NCI-H2171 (cell line): ENCODE measurements at regions not wholly inside any gene's neighbourhood (a gene's known extent, or its start where the extent isn't known, plus 50 kb on each side); places are given as distances from the start of the nearest gene placed in this dataset.

ENCODE experiments used
- DNase-seq: peaks from one replicate; lab custom pipeline; 2025; lab: John Stamatoyannopoulos, UW

DNA sequence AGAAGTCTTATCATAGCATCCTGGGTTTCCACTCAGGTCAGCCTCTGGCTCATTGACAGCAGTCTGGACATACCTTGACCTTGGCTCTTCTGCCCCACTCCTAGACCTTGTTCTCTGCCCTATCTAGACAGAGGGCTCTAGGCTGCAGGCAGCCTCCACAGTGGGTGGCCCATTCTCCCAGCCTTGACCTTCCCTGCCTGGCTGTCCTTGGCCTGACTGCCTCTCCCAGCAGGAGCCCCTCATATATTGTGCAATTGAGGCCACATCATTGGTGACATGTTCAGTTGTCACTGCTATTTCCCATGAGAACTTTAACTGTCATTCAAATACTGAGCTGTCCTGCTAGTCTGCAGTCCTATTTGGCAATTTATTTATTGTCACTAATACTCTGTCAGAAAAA lies 503.4 kb downstream of the PLXNA4 start:
- no peak for DNase-seq

DNA sequence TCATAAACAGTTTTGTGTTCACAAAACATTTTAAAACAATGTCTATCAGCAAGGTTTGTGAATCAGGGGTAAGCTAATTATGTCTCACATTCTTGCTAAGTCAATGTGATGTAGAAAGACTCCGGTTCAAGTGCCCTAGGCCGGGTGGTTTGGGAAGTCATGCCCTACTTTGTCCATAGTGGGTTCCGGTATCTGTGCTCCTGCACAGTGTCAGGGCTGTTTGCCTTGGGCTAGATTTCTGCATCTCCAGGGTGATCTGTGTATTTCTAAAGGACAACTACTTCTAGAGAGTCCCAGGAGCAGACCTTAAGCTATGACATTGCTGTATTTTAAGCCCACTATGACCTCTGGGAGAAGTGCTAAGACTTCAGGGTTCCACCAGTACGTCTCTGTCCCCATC lies 504.1 kb downstream of the PLXNA4 start:
- DNase-seq: no peak

DNA sequence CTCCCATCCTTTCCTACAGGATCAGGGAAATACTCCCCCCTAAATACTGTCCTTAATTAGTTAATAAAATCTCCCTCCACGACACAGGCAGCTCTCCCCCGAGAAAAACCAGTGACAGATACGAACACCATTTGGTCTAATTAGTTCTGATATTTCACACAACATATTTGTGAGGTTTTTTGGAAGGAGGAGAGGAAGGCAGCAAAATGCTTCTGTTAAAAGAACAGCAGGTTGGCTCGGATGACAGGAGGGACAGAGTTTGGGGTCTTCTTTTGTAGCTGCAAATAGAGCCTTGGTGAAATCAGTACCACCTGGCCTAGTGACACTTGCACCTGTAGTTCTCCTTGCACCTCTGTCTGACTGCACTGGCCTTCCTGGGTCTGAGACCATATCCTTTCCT lies 507.0 kb downstream of the PLXNA4 start:
- no peak for DNase-seq

DNA sequence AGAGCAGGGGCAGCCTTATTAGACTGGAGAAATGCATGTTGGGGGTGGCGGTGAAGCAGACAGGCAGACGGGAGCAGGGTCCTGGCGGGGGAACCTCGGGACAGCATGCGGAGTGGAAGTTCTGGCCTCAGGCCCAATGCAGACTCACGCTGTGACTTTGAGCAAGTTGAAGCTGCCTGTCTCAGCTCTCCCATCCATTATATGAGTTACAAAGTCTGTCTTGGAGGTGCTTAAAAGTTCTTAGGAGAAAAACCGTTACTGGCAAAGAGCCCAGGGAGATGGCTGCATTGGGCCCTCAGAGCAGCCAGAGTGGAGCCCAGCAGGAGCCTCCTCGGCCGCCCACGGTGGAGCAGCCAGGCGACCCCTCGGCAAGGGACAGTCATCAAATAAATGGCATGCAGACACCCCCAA lies 509.5 kb downstream of the PLXNA4 start:
- no peak for DNase-seq

DNA sequence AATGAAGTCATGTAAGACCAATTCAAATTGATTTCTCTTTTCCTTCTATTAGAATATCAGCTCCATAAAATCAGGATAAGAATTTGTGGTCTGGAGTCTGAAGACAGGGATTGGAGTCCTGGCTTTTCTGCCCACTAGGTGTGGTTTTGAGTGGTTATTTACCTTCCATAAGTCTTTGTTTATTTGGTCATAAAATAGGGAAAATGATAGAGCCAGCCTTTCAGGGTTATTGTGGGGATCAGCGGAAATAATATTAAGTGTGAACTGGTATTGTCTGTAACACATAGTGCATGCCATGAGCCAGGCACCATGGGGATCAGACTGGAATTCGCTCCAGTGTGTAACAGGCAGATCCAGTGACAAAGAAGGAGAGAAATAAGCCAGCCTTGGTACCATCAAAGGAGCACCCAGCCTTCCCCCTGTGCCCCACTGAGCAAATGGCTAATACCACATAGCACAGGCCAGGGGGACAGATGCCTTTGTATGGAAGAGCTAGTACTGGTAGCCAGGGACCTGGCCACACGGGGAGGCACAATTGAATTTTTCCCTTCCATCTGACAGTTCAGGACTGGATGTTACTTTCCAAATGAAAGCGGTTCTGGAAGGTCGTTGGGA lies 509.7 kb upstream of the PODXL start:
- no peak for DNase-seq

DNA sequence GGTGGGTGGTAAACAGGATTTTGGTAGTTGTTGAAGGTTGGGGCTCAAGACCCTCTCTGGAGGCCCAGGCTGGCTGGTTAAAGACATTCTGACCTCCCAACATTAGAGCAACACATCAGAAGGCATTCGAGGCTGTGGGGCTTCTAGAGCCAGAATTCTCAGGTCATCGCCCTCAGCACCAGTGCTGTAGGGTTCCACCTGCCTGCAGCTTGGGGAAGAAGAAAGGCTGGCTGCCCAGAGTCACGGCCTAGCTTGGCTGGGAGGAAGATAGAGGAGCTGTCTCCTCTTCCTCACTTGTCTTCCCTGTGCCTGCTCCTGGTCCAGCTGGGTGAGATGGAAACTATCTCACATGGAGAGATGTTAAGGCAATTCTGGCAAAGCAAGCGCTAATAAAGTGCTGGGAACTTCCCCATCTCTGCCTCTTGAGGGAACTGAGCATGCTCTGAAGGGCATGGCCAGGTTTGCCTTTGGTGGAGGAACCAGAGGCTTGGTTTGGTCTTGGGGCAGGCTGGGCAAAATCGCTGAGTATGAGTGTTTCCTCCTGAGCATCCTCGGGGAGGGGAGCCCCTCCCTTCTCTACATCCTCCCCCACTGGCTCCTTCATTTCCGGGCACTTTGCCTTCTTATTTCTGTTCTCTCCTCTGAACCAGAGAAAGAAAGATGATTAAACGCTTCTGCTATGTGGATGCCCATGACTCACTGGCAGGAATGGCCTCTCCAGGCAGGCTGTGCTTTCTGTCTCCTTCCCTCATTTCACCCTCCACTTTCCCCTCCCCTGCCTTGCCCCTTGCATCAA lies 509.0 kb upstream of the PODXL start:
- no peak for DNase-seq

DNA sequence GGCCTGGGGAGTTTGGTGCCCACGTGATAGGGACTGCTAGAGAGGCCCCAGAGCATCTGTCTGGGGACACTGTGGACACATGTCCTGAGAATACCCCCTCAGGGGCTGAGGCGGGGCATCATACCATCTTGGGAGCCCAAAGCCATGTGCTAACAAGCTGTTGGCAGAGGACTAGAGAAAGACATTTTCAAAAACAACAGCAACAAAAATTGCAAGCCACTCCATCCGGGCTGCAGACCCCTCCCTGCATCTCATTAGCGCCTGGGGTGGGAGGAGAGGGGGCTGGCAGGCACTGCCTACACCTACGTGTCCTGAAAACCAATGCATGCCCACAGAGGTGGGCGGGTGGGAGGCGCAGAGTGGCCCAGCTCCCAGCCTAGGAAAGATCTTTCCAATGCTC lies 507.4 kb upstream of the PODXL start:
- no peak for DNase-seq

DNA sequence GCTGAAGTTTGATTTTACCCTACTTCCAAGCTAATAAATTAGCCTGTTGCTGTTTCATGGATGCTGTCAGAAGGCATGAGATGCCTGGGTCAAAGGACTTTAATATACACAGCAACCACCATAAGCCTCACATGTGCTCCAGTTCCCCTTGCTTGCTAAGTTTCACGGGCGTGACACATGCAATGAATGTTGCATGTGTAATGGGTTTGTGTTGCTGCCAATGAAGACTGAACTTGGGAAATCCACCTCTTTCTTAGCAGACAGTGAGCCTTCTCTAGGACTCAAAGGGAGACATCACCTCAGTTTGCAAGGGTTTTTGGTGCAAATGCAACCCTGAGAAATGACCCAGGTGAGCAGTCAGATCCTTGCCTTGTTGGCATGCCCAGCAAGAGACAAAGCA lies 505.5 kb upstream of the PODXL start:
- no peak for DNase-seq

DNA sequence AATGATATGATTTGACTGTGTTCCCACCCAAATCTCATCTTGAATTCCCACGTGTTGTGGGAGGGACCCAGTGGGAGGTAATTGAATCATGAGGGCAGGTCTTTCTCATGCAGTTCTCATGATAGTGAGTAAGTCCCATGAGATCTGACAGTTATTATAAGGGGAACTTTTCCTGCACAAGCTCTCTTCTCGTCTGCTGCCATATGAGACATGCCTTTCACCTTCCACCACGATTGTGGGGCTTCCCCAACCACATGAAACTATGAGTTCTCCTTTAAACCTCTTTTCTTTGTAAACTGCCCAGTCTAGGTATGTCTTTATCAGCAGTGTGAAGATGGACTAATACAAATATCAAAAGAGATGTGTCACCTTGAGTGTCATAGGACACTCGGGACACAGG lies 502.7 kb upstream of the PODXL start:
- DNase-seq: no peak

DNA sequence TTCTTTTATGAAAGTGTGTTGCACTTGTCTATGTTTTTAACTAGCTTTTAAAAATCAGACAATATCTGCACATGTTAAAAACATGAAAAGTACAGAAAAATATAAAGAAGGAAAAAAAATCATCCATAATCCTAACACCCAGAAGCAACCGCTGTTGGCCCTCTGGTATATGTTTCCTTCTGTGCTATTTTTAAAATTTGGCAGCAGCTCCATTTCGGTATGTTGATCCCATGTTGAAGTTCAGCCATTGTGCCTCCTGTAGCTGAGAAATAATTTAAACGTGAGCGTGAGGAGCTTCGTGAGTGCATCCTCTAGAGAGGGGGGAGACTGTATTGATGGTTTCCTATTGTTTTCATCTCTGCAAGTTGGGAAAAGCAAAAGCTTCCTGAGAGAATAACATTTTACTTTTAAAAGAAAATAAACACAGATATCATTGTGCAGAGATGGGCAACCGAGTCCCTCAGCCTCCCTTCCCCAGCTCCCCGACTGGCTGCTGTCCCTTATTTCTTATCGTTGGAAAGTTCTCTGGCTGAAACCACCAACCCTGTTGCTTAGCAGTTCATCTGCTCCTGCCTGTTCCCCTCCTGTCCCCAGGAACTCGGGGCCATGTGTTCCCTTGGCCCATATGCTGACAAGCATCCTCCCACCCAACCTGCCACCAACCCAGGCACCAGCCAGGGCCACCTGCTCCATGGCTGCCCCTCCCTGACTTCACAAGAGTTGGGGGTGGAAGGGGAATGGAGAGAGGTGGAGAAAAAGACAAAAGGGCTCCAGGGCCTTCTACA lies 499.1 kb upstream of the PODXL start:
- no peak for DNase-seq

DNA sequence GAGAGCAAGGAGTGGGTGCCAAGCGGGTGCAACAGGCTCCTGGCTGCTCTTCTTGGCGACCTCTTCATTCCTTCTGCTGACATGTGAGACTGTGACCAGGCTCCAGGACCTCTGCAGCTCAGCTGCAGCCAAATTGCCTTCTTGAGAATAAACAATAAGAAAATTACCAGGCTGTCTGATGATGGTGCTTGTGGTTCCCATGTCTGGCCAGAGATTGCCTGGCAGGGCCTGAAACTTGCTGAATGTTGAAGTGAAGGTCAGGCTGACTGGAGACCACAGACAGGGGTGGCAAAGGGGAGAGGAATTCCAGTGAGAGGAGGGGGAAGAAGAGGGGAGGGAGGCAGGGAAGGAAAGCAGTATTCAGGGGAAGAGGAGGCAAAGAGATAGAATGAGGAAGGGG lies 497.4 kb upstream of the PODXL start:
- no peak for DNase-seq

DNA sequence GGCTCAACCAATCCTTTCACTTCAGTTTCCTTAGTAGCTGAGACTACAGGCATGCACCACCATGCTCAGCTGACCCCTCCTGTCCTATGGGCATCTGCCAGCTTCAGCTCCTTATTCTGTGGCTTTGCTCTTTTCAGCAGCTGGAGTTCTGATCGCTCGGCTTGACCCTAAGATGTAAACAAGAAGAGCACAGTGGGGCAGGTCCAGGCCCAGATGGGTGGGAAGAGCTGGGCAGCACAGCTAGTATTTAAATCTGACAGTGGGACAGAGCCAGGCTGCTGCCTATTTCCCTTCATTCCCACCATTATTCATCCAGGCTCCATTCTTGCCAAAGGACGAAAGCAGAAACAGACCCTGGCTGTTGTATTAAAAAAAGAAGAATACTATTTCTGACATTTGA lies 494.9 kb upstream of the PODXL start:
- DNase-seq: no peak

DNA sequence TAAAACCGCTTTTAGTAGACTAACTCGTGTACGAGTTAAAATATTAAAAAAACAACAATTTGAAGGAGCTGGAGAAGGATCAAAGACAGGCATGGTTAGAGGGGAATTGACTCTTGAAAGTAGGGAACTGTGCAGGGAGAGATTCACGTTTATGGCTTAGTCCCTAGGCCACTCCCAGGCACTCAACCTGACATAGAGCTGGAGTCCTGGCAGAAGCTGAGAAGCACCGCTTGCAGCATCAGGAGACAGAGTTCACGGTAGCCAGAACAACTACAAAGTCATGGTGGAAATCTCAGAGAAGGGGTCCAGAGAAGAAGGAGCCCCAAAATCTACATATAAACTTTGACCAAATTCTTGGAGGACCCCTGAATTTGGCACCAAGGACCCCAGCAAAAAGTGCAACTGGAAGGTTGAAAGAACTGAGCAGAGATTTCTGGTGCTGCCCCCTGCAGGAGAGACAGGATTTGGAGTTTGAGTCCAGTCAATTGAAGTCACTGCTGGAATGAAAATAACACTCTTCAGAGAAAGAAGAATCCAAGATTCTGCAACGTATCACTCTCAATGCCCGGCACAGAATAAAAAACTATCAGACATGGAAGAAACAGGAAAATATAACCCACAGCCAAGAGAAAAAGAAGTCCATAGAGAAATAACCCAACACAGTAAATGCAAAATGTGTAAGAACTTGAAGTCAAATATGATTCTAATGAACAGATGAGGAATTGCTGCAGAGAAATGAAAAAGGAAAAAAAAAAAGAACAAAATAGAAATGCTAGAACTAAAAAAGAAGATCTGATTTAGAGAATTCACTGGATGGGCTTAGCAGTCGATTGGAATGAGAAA lies 493.3 kb upstream of the PODXL start:
- no peak for DNase-seq

DNA sequence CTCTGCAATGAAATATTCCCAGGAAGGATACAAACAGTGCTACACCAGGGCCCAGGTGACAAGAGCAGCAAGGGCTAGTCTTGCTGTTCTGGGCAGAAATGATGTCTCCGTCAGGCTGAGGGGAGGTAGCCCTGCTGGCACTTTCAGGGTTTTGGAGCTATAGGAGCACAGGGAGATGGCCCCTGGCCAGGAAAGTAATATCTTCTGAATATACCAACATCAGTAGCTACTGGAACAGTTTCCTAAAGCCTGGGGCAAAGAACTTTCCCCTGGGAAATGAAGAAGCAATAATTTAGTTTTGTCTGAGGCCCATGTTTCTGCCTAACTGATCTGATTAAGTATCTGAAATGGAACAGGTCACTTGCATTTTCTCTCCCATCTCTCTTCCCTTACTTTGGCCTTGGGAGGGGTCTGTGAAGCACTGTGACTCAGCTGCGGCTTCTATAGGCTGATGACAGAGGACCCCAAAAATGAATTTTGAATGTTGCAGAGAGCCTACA lies 489.1 kb upstream of the PODXL start:
- DNase-seq: no peak

DNA sequence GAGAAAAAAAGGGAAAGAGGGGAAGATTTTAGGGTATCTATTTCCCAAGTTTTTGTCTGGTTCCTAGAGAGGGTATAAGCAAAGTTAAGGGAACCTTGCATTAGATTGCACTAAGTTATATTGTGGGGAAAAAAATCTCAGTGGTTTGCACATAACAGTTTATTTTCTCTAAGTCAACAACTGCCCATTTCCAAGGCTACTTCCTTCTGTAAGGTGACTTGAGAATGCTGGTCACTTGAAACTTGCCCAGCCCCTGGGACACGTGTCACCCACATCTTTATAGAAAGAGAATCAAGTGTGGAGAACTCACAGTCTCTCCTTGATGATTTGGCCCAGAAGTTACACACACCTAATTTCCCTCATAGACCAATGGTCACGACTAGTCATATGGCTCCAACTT lies 488.6 kb upstream of the PODXL start:
- no peak for DNase-seq

DNA sequence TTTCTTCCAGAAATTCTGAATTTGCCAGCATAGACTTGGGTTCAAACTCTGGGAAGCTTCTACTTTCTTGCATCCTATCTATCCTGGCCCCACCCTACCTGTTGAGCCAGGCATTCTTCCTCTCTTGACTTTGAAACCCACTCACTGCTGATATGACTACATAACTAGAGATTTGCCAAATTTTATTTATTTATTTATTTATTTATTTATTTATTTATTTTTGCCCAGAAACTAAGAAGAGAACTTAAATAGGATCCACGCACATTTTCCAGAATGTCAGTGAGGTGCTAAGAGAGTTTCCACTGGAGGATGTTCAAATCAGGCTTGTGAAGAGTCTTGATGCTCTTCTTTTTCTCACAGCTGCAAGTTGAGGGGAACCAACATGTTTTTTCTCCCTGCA lies 487.8 kb upstream of the PODXL start:
- no peak for DNase-seq

DNA sequence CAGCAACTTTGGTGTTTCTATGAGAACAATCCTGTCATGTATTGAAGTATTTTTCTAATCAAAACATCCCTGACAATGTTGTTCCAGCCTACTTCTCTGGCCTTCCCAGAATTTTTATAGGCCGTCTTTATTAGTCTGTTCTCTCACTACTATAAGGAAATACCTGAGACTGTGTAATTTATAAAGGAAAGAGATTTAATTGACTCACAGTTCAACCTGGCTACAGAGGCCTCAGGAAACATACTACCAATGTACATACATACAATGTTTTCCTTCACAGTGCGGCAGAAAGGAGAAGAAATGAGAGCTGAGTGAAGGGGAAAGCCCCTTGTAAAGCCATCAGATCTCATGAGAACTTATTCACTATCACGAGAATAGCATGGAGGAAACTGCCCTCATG lies 484.7 kb upstream of the PODXL start:
- no peak for DNase-seq

DNA sequence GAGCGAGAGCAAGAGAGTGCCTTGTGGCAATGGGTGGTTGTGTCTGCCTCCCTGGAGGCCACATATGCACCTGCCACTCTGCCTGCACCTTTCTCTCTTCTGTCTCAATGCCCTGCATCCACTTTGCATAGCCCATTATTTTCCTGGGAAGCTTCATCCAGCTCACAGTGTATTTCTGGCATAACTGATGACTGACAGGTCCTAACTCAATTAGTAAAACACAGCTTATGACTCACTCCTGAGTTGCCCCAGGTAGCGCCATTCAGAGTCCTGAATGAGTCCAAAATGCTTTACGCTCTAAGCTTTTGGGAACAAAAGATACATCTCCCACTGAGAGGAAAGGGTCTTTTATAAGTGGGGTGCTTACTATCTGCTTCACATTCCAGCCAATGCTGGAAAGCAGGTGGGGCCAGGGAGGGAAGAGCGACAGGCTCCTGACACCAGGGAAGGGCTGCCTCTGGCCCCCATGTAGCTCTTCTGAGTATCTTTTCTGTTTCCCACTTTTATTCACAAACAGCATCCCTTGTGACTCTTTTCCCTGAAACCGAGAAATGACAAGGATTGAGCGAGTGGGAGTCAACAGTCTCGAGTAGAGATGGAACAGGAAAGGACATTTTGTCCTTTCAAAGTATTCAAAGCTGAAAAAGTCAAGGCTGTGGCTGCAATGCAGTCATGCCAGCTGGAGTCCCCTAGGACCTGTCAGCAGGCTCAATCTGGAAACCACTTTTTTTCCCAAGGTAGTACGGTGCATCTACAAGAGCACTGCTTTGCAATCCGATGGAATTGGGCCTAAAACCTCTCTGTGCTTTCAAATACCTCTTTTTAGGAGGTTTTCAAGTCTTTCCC lies 479.3 kb upstream of the PODXL start:
- peak; percentile 21 for DNase-seq

DNA sequence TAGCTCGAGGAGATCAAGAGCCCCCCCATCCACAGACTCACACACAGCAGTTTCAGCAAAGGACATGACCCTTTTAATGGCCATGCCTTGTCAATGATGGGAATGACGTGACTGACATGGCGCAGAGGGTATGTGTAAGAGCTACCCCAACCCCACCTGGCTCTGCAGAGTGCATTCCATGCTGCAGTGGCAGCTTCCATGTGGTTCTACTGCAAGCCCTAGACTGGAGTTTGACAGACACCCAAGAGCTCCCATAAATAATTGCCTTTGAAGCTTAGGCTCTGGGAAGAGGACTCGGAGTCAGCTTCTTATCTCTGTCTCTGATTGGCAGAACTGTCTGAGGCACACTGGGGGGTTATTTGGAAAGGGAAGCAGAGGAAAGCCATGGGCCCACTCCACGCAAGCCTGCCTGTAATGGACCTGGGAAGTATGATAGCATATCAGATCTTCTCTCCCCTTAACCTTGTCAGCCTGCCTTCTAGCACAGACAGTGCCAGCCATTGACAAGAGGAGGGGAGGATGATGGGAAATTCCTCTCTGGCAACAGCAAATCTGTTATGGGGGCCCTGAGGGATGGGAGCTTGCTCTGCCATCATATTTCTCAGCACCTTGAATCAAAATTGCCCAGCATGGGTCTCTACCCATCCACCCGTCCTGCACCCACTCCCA lies 478.5 kb upstream of the PODXL start:
- DNase-seq: no peak

DNA sequence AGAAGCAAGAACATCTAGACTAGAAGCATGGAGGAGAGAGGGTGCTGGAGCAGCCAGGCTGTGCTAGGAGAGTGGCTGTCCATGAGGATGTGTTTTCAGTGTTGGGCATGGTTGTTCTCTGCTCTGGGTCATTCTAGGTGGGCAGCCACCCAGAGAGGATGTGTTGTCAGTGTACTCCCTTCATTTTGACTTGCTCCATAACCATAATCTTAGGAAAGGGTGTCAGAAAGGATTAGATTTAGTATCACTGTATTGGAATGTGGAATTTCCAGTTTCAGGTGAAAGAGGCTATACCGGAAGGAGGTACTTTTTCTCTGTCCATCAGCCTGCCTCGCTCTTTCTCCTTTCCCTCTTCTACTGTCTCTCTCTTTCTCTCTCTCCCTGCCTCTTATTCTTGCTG lies 474.5 kb upstream of the PODXL start:
- DNase-seq: no peak
